ENCODE measurements at regions not wholly inside any gene's neighbourhood (a gene's known extent, or its start where the extent isn't known, plus 50 kb on each side); places are given as distances from the start of the nearest gene placed in this dataset.

GRCh38 chr2:212626371-212626918, 87.8 kb upstream of the ERBB4 start:
- Histone ChIP-seq H3K9me2 (ENCODE audit: insufficient read depth) (no peaks in the 10 kb centered on the region), H3K36me3 (ENCODE audit: insufficient read depth) (no peaks in the 10 kb centered on the region), H3K79me2 (replicated peaks; ENCODE audit: insufficient read depth) (no peaks in the 10 kb centered on the region), H4K20me1 (replicated peaks; ENCODE audit: insufficient read depth) (no peaks in the 10 kb centered on the region), H3K4me1 (ENCODE audit: insufficient read depth) (no peaks in the 10 kb centered on the region), H3K4me3 (no peak overlapping the region), H3K4me2 (no peak overlapping the region), H3K27me3 (ENCODE audit: insufficient read depth) (no peaks in the 10 kb centered on the region), H3K27ac (ENCODE audit: low read depth) (no peak overlapping the region), H2AFZ (no peak overlapping the region), H3F3A (replicated peaks; ENCODE audit: low read depth) (no peaks in the 10 kb centered on the region)
- H3K4me1 Mint-ChIP-seq: no peaks in the 10 kb centered on the region
- H3K9me3 Mint-ChIP-seq: no peaks in the 10 kb centered on the region
- no peaks in the 10 kb centered on the region for H3K36me3 Mint-ChIP-seq (ENCODE audit: low read depth)
- TF ChIP-seq NANOG (IDR thresholded peaks at IDR 0.05; ENCODE audit: borderline replicate concordance): no peak
- TF ChIP-seq EZH2phosphoT487 (IDR thresholded peaks at IDR 0.05; ENCODE audit: unreplicated experiment): no peak
- TF ChIP-seq ZNF462 (CRISPR knock-in tag; IDR thresholded peaks at IDR 0.05): no peak
- no peak for TF ChIP-seq CTCF (conservative IDR thresholded peaks at IDR 0.05; ENCODE audit: low read depth in 2 of 2)
- no peak for TF ChIP-seq ETS1 (IDR thresholded peaks at IDR 0.05)
- TF ChIP-seq JUNB (IDR thresholded peaks at IDR 0.05; ENCODE audit: unreplicated experiment): no peak
- TF ChIP-seq ZNF331 (CRISPR knock-in tag; IDR thresholded peaks at IDR 0.05; ENCODE audit: low read depth): no peak
- TF ChIP-seq CREB1 (CRISPR knock-in tag; IDR thresholded peaks at IDR 0.05; ENCODE audit: low read depth): no peak
- TF ChIP-seq EZH2 (IDR thresholded peaks at IDR 0.05; ENCODE audit: low read depth, unreplicated experiment): no peak
- TF ChIP-seq REST (IDR thresholded peaks at IDR 0.05; ENCODE audit: unreplicated experiment): no peak
- no peak for TF ChIP-seq STAT1 (IDR thresholded peaks at IDR 0.05; ENCODE audit: unreplicated experiment)
- TF ChIP-seq POLR2AphosphoS5 (IDR thresholded peaks at IDR 0.05; ENCODE audit: low read depth): no peak
- TF ChIP-seq ZNF114 (CRISPR knock-in tag; IDR thresholded peaks at IDR 0.05): no peak
- DNase-seq (ENCODE audit: low spot score) (no peak), ATAC-seq (no peak)
- no peak overlapping the region for H3K27ac Mint-ChIP-seq
- peaks cover 2% of the 10 kb centered on the region for H3K27me3 Mint-ChIP-seq (ENCODE audit: insufficient read depth, low read depth, poor library complexity)
- H3K4me3 Mint-ChIP-seq: no peak overlapping the region

Data from GM23338 (cell line).